IMR-90 (cell line): ENCODE measurements at regions not wholly inside any gene's neighbourhood (a gene's known extent, or its start where the extent isn't known, plus 50 kb on each side); places are given as distances from the start of the nearest gene placed in this dataset.

Experiments
- ATAC-seq: fragments of 200-7000 bp; cut with Tn5 transposase; 2 replicates; pipeline ENCODE4 v1.9.1; 2020; ENCODE audit warnings: low read depth, mild to moderate bottlenecking, moderate library complexity
- BruUV-seq: library from RNA; stranded (reverse); fragments of 400-500 nt; replicated peaks from 2 replicates; lab custom pipeline; 2021; lab: Mats Ljungman, UMichigan
- CTCF ChIA-PET: fragments of 300-600 bp; formaldehyde crosslinking; extraction: SDS; loops from one replicate; lab custom pipeline; 2021; ENCODE audit warnings: antibody characterized with exemption; lab: Yijun Ruan, JAX
- POLR2A ChIA-PET: fragments of 300-600 bp; sonication (Branson Sonifier 250); formaldehyde crosslinking; loops from one replicate; lab custom pipeline; 2022; ENCODE audit warnings: antibody characterized with exemption; ENCODE audit not compliant: unreplicated experiment; lab: Charles Lee
- DNase-seq: peaks from one replicate; pipeline ENCODE4 v3.0.0; 2013
- H2AFZ ChIP-seq: replicated peaks from 2 replicates; pipeline ENCODE3; 2013; ENCODE audit warnings: low read length, mild to moderate bottlenecking; ENCODE audit not compliant: poor library complexity
- H2AK5ac ChIP-seq: 2 replicates; pipeline ENCODE4 v1.6.1; 2013; ENCODE audit warnings: low read depth, low read length, inconsistent platforms
- H2AK9ac ChIP-seq: replicated peaks from 2 replicates; pipeline ENCODE3; 2013; ENCODE audit warnings: mild to moderate bottlenecking, low read depth, low read length, moderate library complexity; ENCODE audit not compliant: poor library complexity
- H2BK120ac ChIP-seq: 2 replicates; pipeline ENCODE4 v1.6.1; 2013; ENCODE audit warnings: low read depth, low read length, inconsistent platforms
- H2BK15ac ChIP-seq: 3 replicates; pipeline ENCODE4 v1.6.1; 2013; ENCODE audit warnings: low read depth, low read length, inconsistent platforms
- H2BK20ac ChIP-seq: 2 replicates; pipeline ENCODE4 v1.6.1; 2013; ENCODE audit warnings: low read depth, mild to moderate bottlenecking, inconsistent platforms, low read length, moderate library complexity
- H2BK5ac ChIP-seq: 2 replicates; pipeline ENCODE4 v1.6.1; 2013; ENCODE audit warnings: mild to moderate bottlenecking, low read depth, low read length, inconsistent platforms; ENCODE audit not compliant: poor library complexity, severe bottlenecking
- H3K14ac ChIP-seq: replicated peaks from 2 replicates; pipeline ENCODE4 v1.6.1; 2013; ENCODE audit warnings: low read depth, low read length, inconsistent platforms
- H3K18ac ChIP-seq: 2 replicates; pipeline ENCODE4 v1.6.1; 2013; ENCODE audit warnings: low read depth, low read length, control low read depth
- H3K23ac ChIP-seq: 2 replicates; pipeline ENCODE4 v1.6.1; 2013; ENCODE audit warnings: low read depth, low read length, inconsistent platforms
- H3K27ac ChIP-seq: 2 replicates; pipeline ENCODE4 v1.5.1; 2013; ENCODE audit warnings: mild to moderate bottlenecking, control low read depth, low read length; ENCODE audit not compliant: insufficient read depth
- H3K27me3 ChIP-seq: 2 replicates; pipeline ENCODE4 v1.6.1; 2013; ENCODE audit warnings: low read length; ENCODE audit not compliant: control insufficient read depth, insufficient read depth
- H3K36me3 ChIP-seq: 2 replicates; pipeline ENCODE4 v1.6.1; 2013; ENCODE audit warnings: low read length, mixed read lengths; ENCODE audit not compliant: control insufficient read depth, insufficient read depth
- H3K4ac ChIP-seq: 2 replicates; pipeline ENCODE4 v1.6.1; 2013; ENCODE audit warnings: low read depth, low read length, inconsistent platforms
- H3K4me1 ChIP-seq: 2 replicates; pipeline ENCODE4 v1.6.1; 2013; ENCODE audit warnings: low read length, mixed read lengths; ENCODE audit not compliant: control insufficient read depth, insufficient read depth
- H3K4me2 ChIP-seq: 2 replicates; pipeline ENCODE4 v1.6.1; 2013; ENCODE audit warnings: low read depth, mild to moderate bottlenecking, control low read depth, low read length, moderate library complexity
- H3K4me3 ChIP-seq: 2 replicates; pipeline ENCODE4 v1.5.1; 2013; ENCODE audit warnings: low read depth, mild to moderate bottlenecking, control low read depth, low read length, moderate library complexity; ENCODE audit not compliant: insufficient read depth
- H3K56ac ChIP-seq: 2 replicates; pipeline ENCODE4 v1.6.1; 2013; ENCODE audit warnings: low read length, inconsistent platforms; ENCODE audit not compliant: insufficient read depth; ENCODE audit errors: extremely low read depth
- H3K79me1 ChIP-seq, 2 experiments: 2 replicates each; pipeline ENCODE4 v1.6.1; 2013; ENCODE audit warnings: low read length in 2 of 2, inconsistent platforms in 1 of 2, low read depth in 1 of 2
- H3K9ac ChIP-seq: 2 replicates; pipeline ENCODE4 v1.6.1; 2013; ENCODE audit warnings: low read depth, low read length, control low read depth
- H3K9me1 ChIP-seq: 2 replicates; pipeline ENCODE4 v1.6.1; 2013; ENCODE audit warnings: low read length, inconsistent platforms; ENCODE audit not compliant: insufficient read depth
- H3K9me3 ChIP-seq: 2 replicates; pipeline ENCODE4 v1.6.1; 2013; ENCODE audit warnings: low read length; ENCODE audit not compliant: control insufficient read depth, insufficient read depth
- H4K20me1 ChIP-seq: 2 replicates; pipeline ENCODE4 v1.6.1; 2013; ENCODE audit warnings: low read length, inconsistent platforms; ENCODE audit not compliant: insufficient read depth
- H4K5ac ChIP-seq: 2 replicates; pipeline ENCODE4 v1.6.1; 2013; ENCODE audit warnings: mild to moderate bottlenecking, low read depth, low read length, control low read depth
- H4K8ac ChIP-seq, 2 experiments: 2 replicates each; pipeline ENCODE4 v1.6.1; 2013; ENCODE audit warnings: low read depth in 2 of 2, low read length in 2 of 2, control low read depth in 1 of 2, inconsistent platforms in 1 of 2
- H4K91ac ChIP-seq: 2 replicates; pipeline ENCODE4 v1.6.1; 2013; ENCODE audit warnings: low read depth, low read length, inconsistent platforms; ENCODE audit not compliant: insufficient read depth
- FOS ChIP-seq: fragments of 150-350 bp; IDR thresholded peaks from 2 replicates; pipeline ENCODE4 v1.6.1; 2016; ENCODE audit warnings: low read depth, low read length
- MAFK ChIP-seq: IDR thresholded peaks from 2 replicates; pipeline ENCODE4 v1.6.1; 2012; ENCODE audit warnings: low read depth, low read length, improper control_type of control experiment
- NFE2L2 ChIP-seq: fragments of 150-350 bp; IDR thresholded peaks from 2 replicates; pipeline ENCODE4 v1.6.1; 2016; ENCODE audit warnings: low read depth, mild to moderate bottlenecking, low read length
- RFX5 ChIP-seq: IDR thresholded peaks from 2 replicates; pipeline ENCODE4 v1.8.0; 2012; ENCODE audit warnings: low read depth, mild to moderate bottlenecking, low read length, moderate library complexity
- dilution Hi-C: fragments of 300-500 bp; cut with HindIII; formaldehyde crosslinking; loops from one replicate; pipeline ENCODE4 v1.14.3; 2018; ENCODE audit warnings: low sequenced_read_pairs; ENCODE audit not compliant: unreplicated experiment
- in situ Hi-C: fragments of 300-500 bp; cut with MboI; formaldehyde crosslinking; loops from 3 replicates; pipeline ENCODE4 v1.14.3; 2019; ENCODE audit warnings: low sequenced_read_pairs, inconsistent platforms, mixed read lengths
- intact Hi-C: fragments of 100-400 bp; cut with micrococcal nuclease; formaldehyde crosslinking; loops from 2 replicates; pipeline ENCODE4 v1.10.0; 2022

GRCh38 chr5:152932621-152933020 lies 527.5 kb upstream of the NMUR2 start:
- no peaks in the 10 kb centered on the region for H3K79me1 ChIP-seq
- no TSS peak for BruUV-seq
- H3K27me3 ChIP-seq = no peaks in the 10 kb centered on the region
- no peak overlapping the region for H2AFZ ChIP-seq
- no peaks in the 10 kb centered on the region for H3K4me1 ChIP-seq
- H2BK15ac ChIP-seq = no peak overlapping the region
- no peak overlapping the region for H3K14ac ChIP-seq
- intact Hi-C loops (loop anchor here (10.0 kb wide), 1 partner anchor 182 kb away; no protein-coding TSS in a partner anchor), in situ Hi-C loops (no loop called here), dilution Hi-C loops (no loop called here)
- H3K4me3 ChIP-seq = no peak overlapping the region
- no peaks in the 10 kb centered on the region for H4K20me1 ChIP-seq
- H2AK9ac ChIP-seq = no peak overlapping the region
- H2AK5ac ChIP-seq = no peak overlapping the region
- POLR2A ChIA-PET = no interaction called here
- peaks cover 11% of the 10 kb centered on the region for H3K9me3 ChIP-seq
- no peak overlapping the region for H3K23ac ChIP-seq
- H2BK20ac ChIP-seq = no peak overlapping the region
- H3K4ac ChIP-seq = no peak overlapping the region
- no peaks in the 10 kb centered on the region for H3K36me3 ChIP-seq
- H3K4me2 ChIP-seq = no peak overlapping the region
- TF ChIP-seq RFX5 (no peak), MAFK (no peak), NFE2L2 (no peak), FOS (no peak)
- ATAC-seq (no peak), DNase-seq (no peak)
- no peak overlapping the region for H3K56ac ChIP-seq
- CTCF ChIA-PET = no interaction called here
- no peaks in the 10 kb centered on the region for H3K9me1 ChIP-seq
- no peak overlapping the region for H4K91ac ChIP-seq
- H3K18ac ChIP-seq = no peak overlapping the region
- no peak overlapping the region for H3K27ac ChIP-seq
- H4K5ac ChIP-seq = no peak overlapping the region
- H3K9ac ChIP-seq = no peak overlapping the region
- no peak overlapping the region for H2BK5ac ChIP-seq
- no peak overlapping the region for H2BK120ac ChIP-seq
- H4K8ac ChIP-seq = no peak overlapping the region
